ENCODE measurements at regions not wholly inside any gene's neighbourhood (a gene's known extent, or its start where the extent isn't known, plus 50 kb on each side); places are given as distances from the start of the nearest gene placed in this dataset.

DNA sequence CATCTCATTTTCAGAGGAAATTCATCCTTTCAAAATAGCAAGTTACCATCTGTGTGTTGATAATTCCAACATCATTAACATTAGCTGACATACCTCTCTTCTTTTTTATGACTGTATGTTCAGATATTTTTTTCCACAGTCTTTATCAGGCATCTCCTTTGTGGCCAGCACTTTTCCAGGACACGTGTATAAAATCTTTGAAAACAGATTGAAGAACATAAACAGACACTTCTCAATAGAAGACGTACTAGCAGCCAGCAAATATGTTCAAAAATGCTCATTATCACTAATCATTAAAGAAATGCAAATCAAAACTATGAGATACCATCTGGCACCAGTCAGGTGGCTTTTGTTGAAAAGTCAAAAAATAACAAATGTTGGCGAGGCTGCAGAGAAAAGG, 734.3 kb downstream of the SEMA5A start:
- ChIA-PET POLR2A (no interaction called here), CTCF (no interaction called here), SMC1A (ENCODE audit: uncharacterized antibody, unreplicated experiment) (no interaction called here), RAD21 (ENCODE audit: unreplicated experiment) (no interaction called here)
- no peak for DNase-seq (ENCODE audit: low read depth, low spot score)
- no peak for ATAC-seq
- Histone ChIP-seq H4K20me1 (ENCODE audit: control insufficient read depth, insufficient read depth) (no peaks in the 10 kb centered on the region), H3K27me3 (replicated peaks in 1 of 2; ENCODE audit: control insufficient read depth in 2 of 2, insufficient read depth in 2 of 2, low read length in 1 of 2) (no peaks in the 10 kb centered on the region), H2AFZ (ENCODE audit: control insufficient read depth, low read depth, low read length) (no peak overlapping the region), H3K79me2 (ENCODE audit: control insufficient read depth, insufficient read depth, low read length) (no peaks in the 10 kb centered on the region), H3K9ac (ENCODE audit: control insufficient read depth, insufficient read depth, low read length) (no peak overlapping the region), H3K27ac (ENCODE audit: control insufficient read depth, insufficient read depth) (no peak overlapping the region), H3K9me3 (replicated peaks; ENCODE audit: control insufficient read depth, insufficient read depth, low read length) (no peaks in the 10 kb centered on the region), H3K4me1 (ENCODE audit: control insufficient read depth, insufficient read depth, low read length) (no peaks in the 10 kb centered on the region), H3K4me2 (ENCODE audit: control insufficient read depth, insufficient read depth) (no peak overlapping the region), H3K4me3 (no peak overlapping the region), H3K36me3 (ENCODE audit: control insufficient read depth in 2 of 2, insufficient read depth in 2 of 2, low read length in 1 of 2) (no peaks in the 10 kb centered on the region)
- intact Hi-C loops (cut with micrococcal nuclease; ENCODE audit: unreplicated experiment): no loop called here
- WGBS (ENCODE audit: insufficient coverage, insufficient replicate concordance, low lambda C conversion rate, missing lambda C conversion rate): 6% methylated on average over 3 of the region's 3 CpGs
- no TSS peak for BruUV-seq (replicated peaks)
- in situ Hi-C loops (cut with MboI): no loop called here
- no peak for FAIRE-seq
- TF ChIP-seq, protein P1, sequence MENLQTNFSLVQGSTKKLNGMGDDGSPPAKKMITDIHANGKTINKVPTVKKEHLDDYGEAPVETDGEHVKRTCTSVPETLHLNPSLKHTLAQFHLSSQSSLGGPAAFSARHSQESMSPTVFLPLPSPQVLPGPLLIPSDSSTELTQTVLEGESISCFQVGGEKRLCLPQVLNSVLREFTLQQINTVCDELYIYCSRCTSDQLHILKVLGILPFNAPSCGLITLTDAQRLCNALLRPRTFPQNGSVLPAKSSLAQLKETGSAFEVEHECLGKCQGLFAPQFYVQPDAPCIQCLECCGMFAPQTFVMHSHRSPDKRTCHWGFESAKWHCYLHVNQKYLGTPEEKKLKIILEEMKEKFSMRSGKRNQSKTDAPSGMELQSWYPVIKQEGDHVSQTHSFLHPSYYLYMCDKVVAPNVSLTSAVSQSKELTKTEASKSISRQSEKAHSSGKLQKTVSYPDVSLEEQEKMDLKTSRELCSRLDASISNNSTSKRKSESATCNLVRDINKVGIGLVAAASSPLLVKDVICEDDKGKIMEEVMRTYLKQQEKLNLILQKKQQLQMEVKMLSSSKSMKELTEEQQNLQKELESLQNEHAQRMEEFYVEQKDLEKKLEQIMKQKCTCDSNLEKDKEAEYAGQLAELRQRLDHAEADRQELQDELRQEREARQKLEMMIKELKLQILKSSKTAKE (IDR thresholded peaks at IDR 0.05; ENCODE audit: low read depth, poor library complexity, severe bottlenecking): no peak
- TF ChIP-seq NFYA (IDR thresholded peaks at IDR 0.05; ENCODE audit: borderline replicate concordance, low read depth, low read length) (no peak), ZNF384 (IDR thresholded peaks at IDR 0.05; ENCODE audit: borderline replicate concordance, low read depth, low read length) (no peak), KAT2A (conservative IDR thresholded peaks at IDR 0.05; ENCODE audit: control insufficient read depth, low read depth, low read length) (no peak), SUPT20H (IDR thresholded peaks at IDR 0.05; ENCODE audit: borderline replicate concordance, control insufficient read depth, low read depth, low read length) (no peak), CBX3 (IDR thresholded peaks at IDR 0.05; ENCODE audit: borderline replicate concordance, low read depth) (no peak), MYB (IDR thresholded peaks at IDR 0.05; ENCODE audit: borderline replicate concordance, low read depth, low read length) (no peak), MTA3 (IDR thresholded peaks at IDR 0.05; ENCODE audit: borderline replicate concordance, low read length) (no peak), TARDBP (IDR thresholded peaks at IDR 0.05; ENCODE audit: borderline replicate concordance) (no peak), PAX8 (IDR thresholded peaks at IDR 0.05) (no peak), RCOR1 (conservative IDR thresholded peaks at IDR 0.05; ENCODE audit: low read depth, low read length) (no peak)
- TF ChIP-seq, protein P2, sequence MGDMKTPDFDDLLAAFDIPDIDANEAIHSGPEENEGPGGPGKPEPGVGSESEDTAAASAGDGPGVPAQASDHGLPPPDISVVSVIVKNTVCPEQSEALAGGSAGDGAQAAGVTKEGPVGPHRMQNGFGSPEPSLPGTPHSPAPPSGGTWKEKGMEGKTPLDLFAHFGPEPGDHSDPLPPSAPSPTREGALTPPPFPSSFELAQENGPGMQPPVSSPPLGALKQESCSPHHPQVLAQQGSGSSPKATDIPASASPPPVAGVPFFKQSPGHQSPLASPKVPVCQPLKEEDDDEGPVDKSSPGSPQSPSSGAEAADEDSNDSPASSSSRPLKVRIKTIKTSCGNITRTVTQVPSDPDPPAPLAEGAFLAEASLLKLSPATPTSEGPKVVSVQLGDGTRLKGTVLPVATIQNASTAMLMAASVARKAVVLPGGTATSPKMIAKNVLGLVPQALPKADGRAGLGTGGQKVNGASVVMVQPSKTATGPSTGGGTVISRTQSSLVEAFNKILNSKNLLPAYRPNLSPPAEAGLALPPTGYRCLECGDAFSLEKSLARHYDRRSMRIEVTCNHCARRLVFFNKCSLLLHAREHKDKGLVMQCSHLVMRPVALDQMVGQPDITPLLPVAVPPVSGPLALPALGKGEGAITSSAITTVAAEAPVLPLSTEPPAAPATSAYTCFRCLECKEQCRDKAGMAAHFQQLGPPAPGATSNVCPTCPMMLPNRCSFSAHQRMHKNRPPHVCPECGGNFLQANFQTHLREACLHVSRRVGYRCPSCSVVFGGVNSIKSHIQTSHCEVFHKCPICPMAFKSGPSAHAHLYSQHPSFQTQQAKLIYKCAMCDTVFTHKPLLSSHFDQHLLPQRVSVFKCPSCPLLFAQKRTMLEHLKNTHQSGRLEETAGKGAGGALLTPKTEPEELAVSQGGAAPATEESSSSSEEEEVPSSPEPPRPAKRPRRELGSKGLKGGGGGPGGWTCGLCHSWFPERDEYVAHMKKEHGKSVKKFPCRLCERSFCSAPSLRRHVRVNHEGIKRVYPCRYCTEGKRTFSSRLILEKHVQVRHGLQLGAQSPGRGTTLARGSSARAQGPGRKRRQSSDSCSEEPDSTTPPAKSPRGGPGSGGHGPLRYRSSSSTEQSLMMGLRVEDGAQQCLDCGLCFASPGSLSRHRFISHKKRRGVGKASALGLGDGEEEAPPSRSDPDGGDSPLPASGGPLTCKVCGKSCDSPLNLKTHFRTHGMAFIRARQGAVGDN (IDR thresholded peaks at IDR 0.05): no peak
- TF ChIP-seq, protein P3, sequence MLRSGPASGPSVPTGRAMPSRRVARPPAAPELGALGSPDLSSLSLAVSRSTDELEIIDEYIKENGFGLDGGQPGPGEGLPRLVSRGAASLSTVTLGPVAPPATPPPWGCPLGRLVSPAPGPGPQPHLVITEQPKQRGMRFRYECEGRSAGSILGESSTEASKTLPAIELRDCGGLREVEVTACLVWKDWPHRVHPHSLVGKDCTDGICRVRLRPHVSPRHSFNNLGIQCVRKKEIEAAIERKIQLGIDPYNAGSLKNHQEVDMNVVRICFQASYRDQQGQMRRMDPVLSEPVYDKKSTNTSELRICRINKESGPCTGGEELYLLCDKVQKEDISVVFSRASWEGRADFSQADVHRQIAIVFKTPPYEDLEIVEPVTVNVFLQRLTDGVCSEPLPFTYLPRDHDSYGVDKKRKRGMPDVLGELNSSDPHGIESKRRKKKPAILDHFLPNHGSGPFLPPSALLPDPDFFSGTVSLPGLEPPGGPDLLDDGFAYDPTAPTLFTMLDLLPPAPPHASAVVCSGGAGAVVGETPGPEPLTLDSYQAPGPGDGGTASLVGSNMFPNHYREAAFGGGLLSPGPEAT (IDR thresholded peaks at IDR 0.05; ENCODE audit: low read depth): no peak
- TF ChIP-seq, protein P4, sequence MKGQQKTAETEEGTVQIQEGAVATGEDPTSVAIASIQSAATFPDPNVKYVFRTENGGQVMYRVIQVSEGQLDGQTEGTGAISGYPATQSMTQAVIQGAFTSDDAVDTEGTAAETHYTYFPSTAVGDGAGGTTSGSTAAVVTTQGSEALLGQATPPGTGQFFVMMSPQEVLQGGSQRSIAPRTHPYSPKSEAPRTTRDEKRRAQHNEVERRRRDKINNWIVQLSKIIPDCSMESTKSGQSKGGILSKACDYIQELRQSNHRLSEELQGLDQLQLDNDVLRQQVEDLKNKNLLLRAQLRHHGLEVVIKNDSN (IDR thresholded peaks at IDR 0.05; ENCODE audit: borderline replicate concordance, extremely low read length, insufficient read depth, low read depth, low read length): no peak

Data from GM12878 (cell line).